Liver (tissue), 8 donors: ENCODE measurements at regions not wholly inside any gene's neighbourhood (a gene's known extent, or its start where the extent isn't known, plus 50 kb on each side); places are given as distances from the start of the nearest gene placed in this dataset.

Experiments
- DNase-seq: peaks from one replicate; pipeline ENCODE4 v3.0.0-alpha.2; 2017; ENCODE audit warnings: low spot score
- H3K27ac ChIP-seq, 2 donors: one replicate each; pipeline ENCODE4 v1.7.0; 2013; ENCODE audit warnings: inconsistent platforms in 2 of 2, low read length in 2 of 2, control low read depth in 1 of 2, low read depth in 1 of 2, mild to moderate bottlenecking in 1 of 2
- H3K27me3 ChIP-seq, 4 donors: one replicate each; pipeline versions ENCODE4 v1.6.1 to v1.7.0; 2013; ENCODE audit warnings: low read length in 3 of 4, inconsistent platforms in 1 of 4, mild to moderate bottlenecking in 1 of 4, moderate library complexity in 1 of 4; ENCODE audit not compliant: control insufficient read depth in 4 of 4, insufficient read depth in 4 of 4
- H3K36me3 ChIP-seq, 4 donors: one replicate each; pipeline versions ENCODE4 v1.6.1 to v1.7.0; 2013; ENCODE audit warnings: low read length in 3 of 4, mild to moderate bottlenecking in 3 of 4, low read depth in 1 of 4, moderate library complexity in 1 of 4; ENCODE audit not compliant: control insufficient read depth in 4 of 4, insufficient read depth in 3 of 4
- H3K4me1 ChIP-seq, 4 donors: one replicate each; pipeline versions ENCODE4 v1.6.1 to v1.7.0; 2013; ENCODE audit warnings: low read length in 3 of 4, mild to moderate bottlenecking in 3 of 4, moderate library complexity in 1 of 4; ENCODE audit not compliant: control insufficient read depth in 4 of 4, insufficient read depth in 4 of 4
- H3K4me3 ChIP-seq, 3 donors: one replicate each; pipeline versions ENCODE4 v1.6.1 to v1.7.0; 2013; ENCODE audit warnings: low read length in 3 of 3, control low read depth in 1 of 3, low read depth in 1 of 3, mild to moderate bottlenecking in 1 of 3
- H3K9ac ChIP-seq, 2 donors: one replicate each; pipeline ENCODE4 v1.7.0; 2013; ENCODE audit warnings: low read length in 2 of 2, mild to moderate bottlenecking in 2 of 2, moderate library complexity in 2 of 2, control low read depth in 1 of 2, low read depth in 1 of 2
- H3K9me3 ChIP-seq, 4 donors: one replicate each; pipeline versions ENCODE4 v1.6.1 to v1.7.0; 2013; ENCODE audit warnings: low read length in 3 of 4; ENCODE audit not compliant: control insufficient read depth in 4 of 4
- CTCF ChIP-seq: fragments of 150-350 bp; IDR thresholded peaks from 2 replicates; pipeline ENCODE4 v1.5.1; 2017; ENCODE audit warnings: improper control_type of control experiment, low read depth, low read length; ENCODE audit not compliant: missing input control
- EGR1 ChIP-seq, 2 donors: IDR thresholded peaks; 2 replicates each; pipeline ENCODE4 v1.6.1; 2016 to 2018; ENCODE audit warnings: antibody characterized with exemption in 2 of 2, low read depth in 2 of 2
- FOXA1 ChIP-seq: IDR thresholded peaks from 2 replicates; pipeline ENCODE4 v1.6.1; 2016; ENCODE audit warnings: antibody characterized with exemption
- FOXA2 ChIP-seq: IDR thresholded peaks from 2 replicates; pipeline ENCODE4 v1.6.1; 2016; ENCODE audit warnings: antibody characterized with exemption
- GABPA ChIP-seq, 2 donors: IDR thresholded peaks in 1 of 2; conservative IDR thresholded peaks in 1 of 2; 2 replicates each; pipeline ENCODE4 v1.6.1; 2016; ENCODE audit warnings: antibody characterized with exemption in 2 of 2, mild to moderate bottlenecking in 1 of 2, moderate library complexity in 1 of 2
- HNF4G ChIP-seq: IDR thresholded peaks from 2 replicates; pipeline ENCODE4 v1.6.1; 2016; ENCODE audit warnings: antibody characterized with exemption
- JUND ChIP-seq, 2 donors: IDR thresholded peaks; 2 replicates each; pipeline ENCODE4 v1.6.1; 2016; ENCODE audit warnings: antibody characterized with exemption in 2 of 2
- MAX ChIP-seq: IDR thresholded peaks from 2 replicates; pipeline ENCODE4 v1.6.1; 2016; ENCODE audit warnings: antibody characterized with exemption
- NR2F2 ChIP-seq: IDR thresholded peaks from 2 replicates; pipeline ENCODE4 v1.6.1; 2016; ENCODE audit warnings: antibody characterized with exemption
- RAD21 ChIP-seq, 2 donors: IDR thresholded peaks; 2 replicates each; pipeline ENCODE4 v1.6.1; 2016; ENCODE audit warnings: antibody characterized with exemption in 2 of 2, mild to moderate bottlenecking in 2 of 2
- REST ChIP-seq: IDR thresholded peaks from 2 replicates; pipeline ENCODE4 v1.6.1; 2016; ENCODE audit warnings: antibody characterized with exemption, mild to moderate bottlenecking
- RXRA ChIP-seq, 2 donors: IDR thresholded peaks; 2 replicates each; pipeline ENCODE4 v1.6.1; 2017 to 2018; ENCODE audit warnings: antibody characterized with exemption in 2 of 2, mild to moderate bottlenecking in 1 of 2
- SP1 ChIP-seq: IDR thresholded peaks from 2 replicates; pipeline ENCODE4 v1.6.1; 2018; ENCODE audit warnings: antibody characterized with exemption, mild to moderate bottlenecking
- TAF1 ChIP-seq: conservative IDR thresholded peaks from 2 replicates; pipeline ENCODE4 v1.6.1; 2016; ENCODE audit warnings: antibody characterized with exemption, mild to moderate bottlenecking
- ZBTB33 ChIP-seq: IDR thresholded peaks from 2 replicates; pipeline ENCODE4 v1.6.1; 2016; ENCODE audit warnings: antibody characterized with exemption
- WGBS: extraction: QIAGEN DNeasy Blood & Tissue Kit; methylation state at CpG from one replicate; pipeline ENCODE4 v1.1.7; 2013; 5-methylcytosine and 5-hydroxymethylcytosine counted together
- donor health status: healthy.
- donor health status: healthy.
- donor health status: healthy.
- donor health status: healthy.
- donor health status: healthy.

- H3K4me3 ChIP-seq = no peak overlapping the region
- no peaks in the 10 kb centered on the region for H3K27me3 ChIP-seq
- TF ChIP-seq TAF1 (no peak), REST (peak; percentile 27), RAD21 (IDR thresholded peaks at IDR 0.05) (no peak), RXRA (IDR thresholded peaks at IDR 0.05) (peak in 1 of 2 donors; percentile 24), NR2F2 (peak; percentile 73), MAX (no peak)
- no peaks in the 10 kb centered on the region for H3K9me3 ChIP-seq
- no peak for DNase-seq
- no peaks in the 10 kb centered on the region for H3K4me1 ChIP-seq
- H3K27ac ChIP-seq = peak overlapping the region in 1 of 2 donors; percentile 12
- H3K36me3 ChIP-seq = no peaks in the 10 kb centered on the region
- H3K9ac ChIP-seq = no peak overlapping the region
- 69% methylated on average over 12 of the region's 12 CpGs for WGBS
Observed at GRCh38 chr16:73179705-73180331, 131.9 kb upstream of the ZFHX3 start.

- WGBS = 88% methylated on average over 8 of the region's 8 CpGs
- Histone ChIP-seq H3K27ac (no peak overlapping the region), H3K9me3 (no peaks in the 10 kb centered on the region), H3K4me3 (no peak overlapping the region), H3K4me1 (no peaks in the 10 kb centered on the region), H3K27me3 (no peaks in the 10 kb centered on the region), H3K36me3 (no peaks in the 10 kb centered on the region), H3K9ac (no peak overlapping the region)
- DNase-seq = no peak
- TF ChIP-seq ZBTB33 (no peak), MAX (no peak), JUND (IDR thresholded peaks at IDR 0.05) (no peak), FOXA1 (no peak), RAD21 (IDR thresholded peaks at IDR 0.05) (no peak), SP1 (no peak), FOXA2 (no peak), TAF1 (no peak), NR2F2 (no peak), HNF4G (no peak), CTCF (no peak), EGR1 (IDR thresholded peaks at IDR 0.05; ENCODE audit: low read depth in 2 of 2) (no peak), REST (no peak), GABPA (IDR thresholded peaks at IDR 0.05 in 1 of 2, conservative IDR thresholded peaks at IDR 0.05 in 1 of 2) (no peak)
Observed at GRCh38 chr16:73177729-73178295, 129.9 kb upstream of the ZFHX3 start.
